ENCODE measurements at regions not wholly inside any gene's neighbourhood (a gene's known extent, or its start where the extent isn't known, plus 50 kb on each side); places are given as distances from the start of the nearest gene placed in this dataset.

DNA sequence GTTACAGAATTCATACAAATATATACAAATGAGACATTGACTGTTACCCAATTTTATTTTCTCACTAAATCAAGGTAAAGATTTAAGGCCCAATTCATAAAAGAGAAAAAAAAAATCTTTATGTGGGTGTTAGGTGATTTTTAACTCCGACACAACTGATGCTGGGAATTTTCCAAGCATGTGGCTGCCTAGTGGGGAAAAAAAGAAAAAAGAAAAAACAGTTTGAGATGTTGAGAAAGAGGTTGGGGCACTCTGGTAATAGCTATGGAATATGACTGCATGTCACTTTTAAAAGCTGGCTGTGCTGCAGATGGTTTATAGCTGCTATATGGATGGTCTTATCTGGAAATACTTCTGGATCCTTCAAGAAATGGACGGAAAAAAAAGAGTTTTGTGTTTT, 739.9 kb upstream of the SOX9 start:
- no peak overlapping the region for H2AFZ ChIP-seq (ENCODE audit: low read length)
- H3K18ac ChIP-seq (ENCODE audit: extremely low read depth, low read length) = no peak overlapping the region
- H4K91ac ChIP-seq (replicated peaks; ENCODE audit: insufficient read length, low read length) = no peak overlapping the region
- no peak overlapping the region for H3K56ac ChIP-seq (replicated peaks; ENCODE audit: insufficient read length, low read depth, low read length)
- no peak overlapping the region for H3K14ac ChIP-seq (ENCODE audit: insufficient read length)
- no peak overlapping the region for H2AK5ac ChIP-seq (ENCODE audit: low read depth, low read length)
- H2BK5ac ChIP-seq (ENCODE audit: low read depth, low read length) = no peak overlapping the region
- no peak overlapping the region for H3K23ac ChIP-seq (ENCODE audit: insufficient read length)
- H3K4me2 ChIP-seq (ENCODE audit: insufficient read depth in 1 of 2, low read depth in 2 of 2, low read length in 2 of 2) = no peak overlapping the region
- no peaks in the 10 kb centered on the region for H3K79me2 ChIP-seq (ENCODE audit: control insufficient read depth in 1 of 2, insufficient read depth in 2 of 2, low read length in 2 of 2)
- H3K4me1 ChIP-seq (replicated peaks in 1 of 4; ENCODE audit: control insufficient read depth in 3 of 4, insufficient read depth in 4 of 4, low read length in 3 of 4) = no peaks in the 10 kb centered on the region
- FAIRE-seq (no peak), DNase-seq (ENCODE audit: low read depth in 1 of 2, low spot score in 2 of 2) (no peak)
- H4K20me1 ChIP-seq (replicated peaks in 1 of 2; ENCODE audit: control insufficient read depth in 1 of 2, insufficient read depth in 2 of 2, low read length in 2 of 2) = no peaks in the 10 kb centered on the region
- H2BK12ac ChIP-seq (ENCODE audit: low read depth, low read length) = no peak overlapping the region
- H3K27me3 ChIP-seq (replicated peaks in 1 of 4; ENCODE audit: control insufficient read depth in 3 of 4, extremely low read depth in 1 of 4, insufficient read depth in 3 of 4, low read length in 3 of 4) = no peaks in the 10 kb centered on the region
- no peak overlapping the region for H4K5ac ChIP-seq (ENCODE audit: insufficient read length, low read depth, low read length)
- POLR2A ChIA-PET (ENCODE audit: partially characterized antibody) = no interaction called here
- CTCF ChIA-PET (ENCODE audit: partially characterized antibody) = no interaction called here
- H4K8ac ChIP-seq (ENCODE audit: extremely low read depth, insufficient read depth, low read length) = no peak overlapping the region
- no peaks in the 10 kb centered on the region for H3K79me1 ChIP-seq (ENCODE audit: low read depth, low read length)
- no peak overlapping the region for H2BK20ac ChIP-seq (ENCODE audit: low read length)
- H2BK120ac ChIP-seq (replicated peaks; ENCODE audit: low read depth, low read length) = no peak overlapping the region
- WGBS, 2 experiments (ENCODE audit: extremely low coverage in 1 of 2, insufficient coverage in 1 of 2, insufficient read length in 1 of 2, insufficient replicate concordance in 2 of 2, low coverage in 1 of 2, low lambda C conversion rate in 2 of 2, missing lambda C conversion rate in 1 of 2) = 95% methylated on average over 2 of the region's 2 CpGs; no CpG with 5 or more reads in 1 of the 2 experiments
- TF ChIP-seq RNF2 (IDR thresholded peaks at IDR 0.05; ENCODE audit: borderline replicate concordance, low read depth, low read length, missing control alignments, poor library complexity, severe bottlenecking) = no peak
- no peak for TF ChIP-seq EP300 (IDR thresholded peaks at IDR 0.05; ENCODE audit: borderline replicate concordance in 1 of 2, low read depth in 2 of 2, low read length in 2 of 2)
- no peak for TF ChIP-seq BCL11A (IDR thresholded peaks at IDR 0.05; ENCODE audit: low read depth in 2 of 2, low read length in 2 of 2)
- H3K27ac ChIP-seq (ENCODE audit: low read depth, low read length) = no peak overlapping the region
- no peak overlapping the region for H2BK15ac ChIP-seq (ENCODE audit: low read length)
- no peaks in the 10 kb centered on the region for H3K36me3 ChIP-seq (ENCODE audit: control insufficient read depth in 2 of 4, insufficient read depth in 4 of 4, low read length in 3 of 4)
- no peak overlapping the region for H3K4me3 ChIP-seq (ENCODE audit: extremely low read depth in 1 of 4, insufficient read depth in 2 of 4, low read depth in 3 of 4, low read length in 4 of 4)
- no peak overlapping the region for H3K9ac ChIP-seq (replicated peaks in 1 of 4; ENCODE audit: extremely low read depth in 1 of 4, low read depth in 3 of 4, low read length in 3 of 4)
- H3K9me3 ChIP-seq (ENCODE audit: insufficient read depth in 2 of 2, low read depth in 1 of 2, low read length in 1 of 2) = peaks cover 1 to 2% of the 10 kb centered on the region in 2 experiments; a peak in 1 of 4 replicates
- no peaks in the 10 kb centered on the region for H3K23me2 ChIP-seq (ENCODE audit: low read depth, low read length)
- H3K4ac ChIP-seq (replicated peaks; ENCODE audit: insufficient read length, low read depth, low read length) = no peak overlapping the region
